IMR-90 (cell line): ENCODE measurements at regions not wholly inside any gene's neighbourhood (a gene's known extent, or its start where the extent isn't known, plus 50 kb on each side); places are given as distances from the start of the nearest gene placed in this dataset.
"Not testable (repeated sequence)": the region's sequence is repeated elsewhere in the genome, so short reads cannot be mapped to it uniquely, and the experiment has no call there.

Source experiments
- FOS ChIP-seq: fragments of 150-350 bp; IDR thresholded peaks from 2 replicates; pipeline ENCODE4 v1.6.1; 2016; ENCODE audit warnings: low read depth, low read length
- POLR2A ChIP-seq: IDR thresholded peaks from 2 replicates; pipeline ENCODE4 v1.6.1; 2012; ENCODE audit warnings: mild to moderate bottlenecking, low read depth, low read length
- RAD21 ChIP-seq: IDR thresholded peaks from 2 replicates; pipeline ENCODE4 v1.6.1; 2012; ENCODE audit warnings: low read length, improper control_type of control experiment
- RFX5 ChIP-seq: IDR thresholded peaks from 2 replicates; pipeline ENCODE4 v1.8.0; 2012; ENCODE audit warnings: low read depth, mild to moderate bottlenecking, low read length, moderate library complexity
- TF ChIP-seq, protein P1 (sequence below): conservative IDR thresholded peaks from 2 replicates; pipeline ENCODE4 v1.5.1; 2012; ENCODE audit warnings: mild to moderate bottlenecking, low read depth, low read length, improper control_type of control experiment
- TF ChIP-seq, protein P2 (sequence below): fragments of 150-350 bp; IDR thresholded peaks from 2 replicates; pipeline ENCODE4 v1.6.1; 2017; ENCODE audit warnings: mild to moderate bottlenecking, antibody characterized with exemption, low read length, low read depth

DNA sequence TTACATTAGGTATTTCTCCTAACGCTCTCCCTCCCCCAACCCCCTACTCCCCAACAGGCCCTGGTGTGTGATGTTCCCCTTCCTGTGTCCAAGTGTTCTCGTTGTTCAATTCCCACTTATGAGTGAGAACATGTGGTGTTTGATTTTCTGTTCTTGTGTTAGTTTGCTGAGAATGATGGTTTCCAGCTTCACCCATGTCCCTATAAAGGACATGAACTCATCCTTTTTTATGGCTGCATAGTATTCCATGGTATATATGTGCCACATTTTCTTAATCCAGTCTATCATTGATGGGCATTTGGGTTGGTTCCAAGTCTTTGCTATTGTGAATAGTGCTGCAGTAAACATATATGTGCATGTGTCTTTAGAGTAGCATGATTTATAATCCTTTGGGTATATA is 162.1 kb upstream of the DLX2 start:
- not testable (repeated sequence) for TF ChIP-seq POLR2A, RFX5, RAD21, FOS
- TF ChIP-seq, protein P1, sequence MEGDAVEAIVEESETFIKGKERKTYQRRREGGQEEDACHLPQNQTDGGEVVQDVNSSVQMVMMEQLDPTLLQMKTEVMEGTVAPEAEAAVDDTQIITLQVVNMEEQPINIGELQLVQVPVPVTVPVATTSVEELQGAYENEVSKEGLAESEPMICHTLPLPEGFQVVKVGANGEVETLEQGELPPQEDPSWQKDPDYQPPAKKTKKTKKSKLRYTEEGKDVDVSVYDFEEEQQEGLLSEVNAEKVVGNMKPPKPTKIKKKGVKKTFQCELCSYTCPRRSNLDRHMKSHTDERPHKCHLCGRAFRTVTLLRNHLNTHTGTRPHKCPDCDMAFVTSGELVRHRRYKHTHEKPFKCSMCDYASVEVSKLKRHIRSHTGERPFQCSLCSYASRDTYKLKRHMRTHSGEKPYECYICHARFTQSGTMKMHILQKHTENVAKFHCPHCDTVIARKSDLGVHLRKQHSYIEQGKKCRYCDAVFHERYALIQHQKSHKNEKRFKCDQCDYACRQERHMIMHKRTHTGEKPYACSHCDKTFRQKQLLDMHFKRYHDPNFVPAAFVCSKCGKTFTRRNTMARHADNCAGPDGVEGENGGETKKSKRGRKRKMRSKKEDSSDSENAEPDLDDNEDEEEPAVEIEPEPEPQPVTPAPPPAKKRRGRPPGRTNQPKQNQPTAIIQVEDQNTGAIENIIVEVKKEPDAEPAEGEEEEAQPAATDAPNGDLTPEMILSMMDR = not testable (repeated sequence)
- TF ChIP-seq, protein P2, sequence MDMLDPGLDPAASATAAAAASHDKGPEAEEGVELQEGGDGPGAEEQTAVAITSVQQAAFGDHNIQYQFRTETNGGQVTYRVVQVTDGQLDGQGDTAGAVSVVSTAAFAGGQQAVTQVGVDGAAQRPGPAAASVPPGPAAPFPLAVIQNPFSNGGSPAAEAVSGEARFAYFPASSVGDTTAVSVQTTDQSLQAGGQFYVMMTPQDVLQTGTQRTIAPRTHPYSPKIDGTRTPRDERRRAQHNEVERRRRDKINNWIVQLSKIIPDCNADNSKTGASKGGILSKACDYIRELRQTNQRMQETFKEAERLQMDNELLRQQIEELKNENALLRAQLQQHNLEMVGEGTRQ = not testable (repeated sequence)
